B cell (primary cell): ENCODE measurements at regions not wholly inside any gene's neighbourhood (a gene's known extent, or its start where the extent isn't known, plus 50 kb on each side); places are given as distances from the start of the nearest gene placed in this dataset.

Experiments used
- ATAC-seq: fragments of 200-7000 bp; cut with Tn5 transposase; one replicate; pipeline ENCODE4 v1.10.0; 2021; ENCODE audit warnings: low read depth, mild to moderate bottlenecking, moderate number of reproducible peaks, moderate library complexity
- CTCF ChIA-PET: fragments of 350-600 bp; sonication (Branson Sonifier 250); formaldehyde crosslinking; loops from one replicate; lab custom pipeline; 2021; ENCODE audit warnings: antibody characterized with exemption, inconsistent platforms; lab: Charles Lee
- POLR2A ChIA-PET: fragments of 350-600 bp; sonication (Branson Sonifier 250); formaldehyde crosslinking; loops from one replicate; lab custom pipeline; 2021; ENCODE audit warnings: antibody characterized with exemption; lab: Charles Lee
- DNase-seq: peaks from one replicate; pipeline ENCODE4 v3.0.0; 2013
- H2AFZ ChIP-seq: 2 replicates; pipeline ENCODE4 v1.6.1; 2012; ENCODE audit warnings: mild to moderate bottlenecking, low read depth, low read length; ENCODE audit not compliant: insufficient read depth, poor library complexity, severe bottlenecking
- H3K27ac ChIP-seq, 2 donors: 1 replicate in 1 of 2; 2 replicates in 1 of 2; pipeline ENCODE4 v1.5.1; 2012 to 2013; ENCODE audit warnings: low read length in 2 of 2, mild to moderate bottlenecking in 2 of 2, moderate library complexity in 1 of 2
- H3K27me3 ChIP-seq, 4 experiments: fragments of 200-600 bp in 1 of 4; sonication (generic) in 1 of 4; replicated peaks in 1 of 4; 1 replicate in 2 of 4; 2 replicates in 2 of 4; pipeline versions ENCODE4 v1.6.1 to v1.7.0; 2013 to 2016; ENCODE audit warnings: low read length in 3 of 4, mild to moderate bottlenecking in 2 of 4, mixed read lengths in 1 of 4, moderate library complexity in 1 of 4; ENCODE audit not compliant: insufficient read depth in 4 of 4, control insufficient read depth in 3 of 4; ENCODE audit errors: control extremely low read depth in 1 of 4
- H3K36me3 ChIP-seq, 2 experiments: replicated peaks in 1 of 2; 1 replicate in 1 of 2; 2 replicates in 1 of 2; pipeline versions ENCODE4 v1.6.1 to v1.7.1; 2013; ENCODE audit warnings: low read length in 1 of 2; ENCODE audit not compliant: insufficient read depth in 2 of 2, control insufficient read depth in 1 of 2; ENCODE audit errors: control extremely low read depth in 1 of 2, extremely low read depth in 1 of 2
- H3K4me1 ChIP-seq, 2 donors: fragments of 200-600 bp in 1 of 2; sonication (generic) in 1 of 2; 1 replicate in 1 of 2; 2 replicates in 1 of 2; pipeline versions ENCODE4 v1.5.1 to v1.6.1; 2013 to 2017; ENCODE audit warnings: low read length in 2 of 2; ENCODE audit not compliant: control insufficient read depth in 2 of 2, insufficient read depth in 2 of 2
- H3K4me2 ChIP-seq: replicated peaks from 2 replicates; pipeline ENCODE3; 2012; ENCODE audit warnings: mild to moderate bottlenecking, low read depth, low read length; ENCODE audit not compliant: poor library complexity, severe bottlenecking
- H3K4me3 ChIP-seq, 5 experiments: fragments of 200-600 bp in 1 of 5; sonication (generic) in 1 of 5; 1 replicate in 3 of 5; 2 replicates in 2 of 5; pipeline versions ENCODE4 v1.5.1 to v1.7.0; 2011 to 2016; ENCODE audit warnings: low read length in 4 of 5, mild to moderate bottlenecking in 4 of 5, low read depth in 2 of 5, control low read depth in 1 of 5, moderate library complexity in 1 of 5; ENCODE audit not compliant: insufficient read depth in 1 of 5; ENCODE audit errors: control extremely low read depth in 1 of 5, extremely low read depth in 1 of 5
- H3K79me2 ChIP-seq: fragments of 200-600 bp; sonication (generic); one replicate; pipeline ENCODE4 v1.6.0; 2016; ENCODE audit warnings: low read length; ENCODE audit not compliant: control insufficient read depth, insufficient read depth
- H3K9ac ChIP-seq: fragments of 200-600 bp; sonication (generic); 2 replicates; pipeline ENCODE4 v1.6.1; 2017; ENCODE audit warnings: mild to moderate bottlenecking, low read length, moderate library complexity
- H3K9me3 ChIP-seq, 3 donors: one replicate each; pipeline versions ENCODE4 v1.6.1 to v1.7.1; 2013; ENCODE audit warnings: low read length in 2 of 3; ENCODE audit not compliant: control insufficient read depth in 2 of 3, insufficient read depth in 1 of 3; ENCODE audit errors: control extremely low read depth in 1 of 3
- H4K20me1 ChIP-seq: 2 replicates; pipeline ENCODE4 v1.6.0; 2012; ENCODE audit warnings: mild to moderate bottlenecking, low read length; ENCODE audit not compliant: insufficient read depth, control insufficient read depth, poor library complexity, severe bottlenecking
- H3K27ac Mint-ChIP-seq: one replicate; pipeline ENCODE4 v1.8.0; 2021; ENCODE audit warnings: mixed read lengths
- H3K27me3 Mint-ChIP-seq: one replicate; pipeline ENCODE4 v1.8.0; 2021; ENCODE audit warnings: mixed read lengths
- H3K4me1 Mint-ChIP-seq: one replicate; pipeline ENCODE4 v1.8.0; 2021; ENCODE audit warnings: mixed read lengths
- H3K4me3 Mint-ChIP-seq: one replicate; pipeline ENCODE4 v1.8.0; 2021; ENCODE audit warnings: mixed read lengths
- H3K9me3 Mint-ChIP-seq: one replicate; pipeline ENCODE4 v1.8.0; 2022; ENCODE audit warnings: mixed read lengths; ENCODE audit not compliant: insufficient read depth
- CTCF ChIP-seq: fragments of 200-600 bp; IDR thresholded peaks from one replicate; pipeline ENCODE4 v1.8.0; 2022; ENCODE audit warnings: antibody characterized with exemption, mild to moderate bottlenecking
- EZH2 ChIP-seq: IDR thresholded peaks from 2 replicates; pipeline ENCODE4 v1.6.1; 2012; ENCODE audit warnings: borderline replicate concordance, low read depth, mild to moderate bottlenecking, moderate library complexity, low read length; ENCODE audit not compliant: insufficient read depth, poor library complexity, severe bottlenecking
- whole genome bisulfite sequencing: methylation state at CpG from one replicate; pipeline ENCODE4 v1.1.5; 2013; ENCODE audit warnings: missing lambda C conversion rate; ENCODE audit not compliant: insufficient coverage; 5-methylcytosine and 5-hydroxymethylcytosine counted together
- intact Hi-C: fragments of 100-400 bp; cut with micrococcal nuclease; formaldehyde crosslinking; loops from one replicate; pipeline ENCODE4 v1.10.0; 2022

- Histone ChIP-seq H3K27ac (no peak overlapping the region), H2AFZ (no peak overlapping the region), H3K4me3 (no peak overlapping the region), H3K36me3 (no peaks in the 10 kb centered on the region), H3K4me2 (no peak overlapping the region), H3K27me3 (peaks cover 0 to 4% (median 1%) of the 10 kb centered on the region in 4 experiments), H3K4me1 (no peaks in the 10 kb centered on the region), H3K9me3 (peaks cover 0 to 4% (median 0%) of the 10 kb centered on the region in 3 donors), H3K79me2 (no peaks in the 10 kb centered on the region), H4K20me1 (no peaks in the 10 kb centered on the region), H3K9ac (no peak overlapping the region)
- Mint-ChIP-seq H3K4me3 (no peak overlapping the region), H3K27me3 (peaks cover 31% of the 10 kb centered on the region), H3K27ac (no peak overlapping the region), H3K4me1 (no peaks in the 10 kb centered on the region), H3K9me3 (no peaks in the 10 kb centered on the region)
- TF ChIP-seq EZH2: no peak
- TF ChIP-seq CTCF: no peak
- intact Hi-C loops: no loop called here
- ChIA-PET POLR2A (no interaction called here), CTCF (no interaction called here)
- DNase-seq (no peak), ATAC-seq (no peak)
- 84% methylated on average over 2 of the region's 2 CpGs for WGBS
Measured at GRCh38 chr15:68506071-68506470, 72.7 kb upstream of the CORO2B start.

- TF ChIP-seq CTCF: no peak
- TF ChIP-seq EZH2: no peak
- no peaks in the 10 kb centered on the region for H3K36me3 ChIP-seq
- H2AFZ ChIP-seq: no peak overlapping the region
- H3K4me3 Mint-ChIP-seq: no peak overlapping the region
- peaks cover 33% of the 10 kb centered on the region for H3K27me3 Mint-ChIP-seq
- ChIA-PET POLR2A (no interaction called here), CTCF (no interaction called here)
- no peaks in the 10 kb centered on the region for H3K4me1 ChIP-seq
- H3K79me2 ChIP-seq: no peaks in the 10 kb centered on the region
- H3K9ac ChIP-seq: no peak overlapping the region
- intact Hi-C loops: no loop called here
- no peaks in the 10 kb centered on the region for H3K9me3 Mint-ChIP-seq
- no peak for ATAC-seq
- peaks cover 0 to 4% (median 1%) of the 10 kb centered on the region in 4 experiments for H3K27me3 ChIP-seq
- DNase-seq: no peak
- no peak overlapping the region for H3K27ac ChIP-seq
- H3K27ac Mint-ChIP-seq: no peak overlapping the region
- H3K4me3 ChIP-seq: no peak overlapping the region
- no peak overlapping the region for H3K4me2 ChIP-seq
- no peaks in the 10 kb centered on the region for H3K4me1 Mint-ChIP-seq
- H4K20me1 ChIP-seq: no peaks in the 10 kb centered on the region
- peaks cover 0 to 4% (median 0%) of the 10 kb centered on the region in 3 donors for H3K9me3 ChIP-seq
- WGBS: no CpG with 5 or more reads among the region's 2 CpGs
Measured at GRCh38 chr15:68507447-68507846, 71.3 kb upstream of the CORO2B start.
